SHP77 (cell line): ENCODE measurements at regions not wholly inside any gene's neighbourhood (a gene's known extent, or its start where the extent isn't known, plus 50 kb on each side); places are given as distances from the start of the nearest gene placed in this dataset.
A peak's percentile ranks its signal among the peaks of the same experiment; 100 is the strongest.
"Not testable (repeated sequence)": the region's sequence is repeated elsewhere in the genome, so short reads cannot be mapped to it uniquely, and the experiment has no call there.

Experiments used
- DNase-seq, 2 experiments: peaks; one replicate each; lab custom pipeline; 2025; lab: John Stamatoyannopoulos, UW

- DNase-seq = no peak
Measured at GRCh38 chr7:55261386-55261770, 103.8 kb upstream of the LANCL2 start.

GRCh38 chr7:55265328-55265727 lies 99.8 kb upstream of the LANCL2 start:
- not testable (repeated sequence) for DNase-seq

GRCh38 chr7:55265836-55266642 lies 99.1 kb upstream of the LANCL2 start:
- no peak for DNase-seq

- no peak for DNase-seq
Measured at GRCh38 chr7:55271069-55271626, 94.0 kb upstream of the LANCL2 start.

GRCh38 chr7:55271661-55272060 lies 93.5 kb upstream of the LANCL2 start:
- DNase-seq = no peak

- no peak for DNase-seq
Measured at GRCh38 chr7:55272328-55272727, 92.8 kb upstream of the LANCL2 start.

GRCh38 chr7:55273186-55273980 lies 91.8 kb upstream of the LANCL2 start:
- DNase-seq = no peak

GRCh38 chr7:55274156-55274555 lies 91.0 kb upstream of the LANCL2 start:
- no peak for DNase-seq

GRCh38 chr7:55275291-55276200 lies 89.6 kb upstream of the LANCL2 start:
- no peak for DNase-seq

- no peak for DNase-seq
Measured at GRCh38 chr7:55276572-55277295, 88.4 kb upstream of the LANCL2 start.

- no peak for DNase-seq
Measured at GRCh38 chr7:55277916-55278315, 87.2 kb upstream of the LANCL2 start.

- no peak for DNase-seq
Measured at GRCh38 chr7:55278321-55278720, 86.8 kb upstream of the LANCL2 start.

GRCh38 chr7:55279080-55279845 lies 85.9 kb upstream of the LANCL2 start:
- no peak for DNase-seq

GRCh38 chr7:55280031-55280454 lies 85.1 kb upstream of the LANCL2 start:
- DNase-seq = peak; percentile 80 to 86

- DNase-seq = no peak
Measured at GRCh38 chr7:55285665-55286064, 79.5 kb upstream of the LANCL2 start.

GRCh38 chr7:55286666-55287065 lies 78.5 kb upstream of the LANCL2 start:
- DNase-seq = no peak

GRCh38 chr7:55288070-55288824 lies 76.9 kb upstream of the LANCL2 start:
- DNase-seq = no peak

GRCh38 chr7:55296070-55296469 lies 69.1 kb upstream of the LANCL2 start:
- DNase-seq = no peak

- no peak for DNase-seq
Measured at GRCh38 chr7:55299273-55299967, 65.7 kb upstream of the LANCL2 start.
